HG02588 (cell line): ENCODE measurements at regions not wholly inside any gene's neighbourhood (a gene's known extent, or its start where the extent isn't known, plus 50 kb on each side); places are given as distances from the start of the nearest gene placed in this dataset.

ENCODE experiments used
- ATAC-seq: cut with Tn5 transposase; IDR thresholded peaks from one replicate; pipeline ENCODE4 v1.9.1; 2021; ENCODE audit warnings: mild to moderate bottlenecking, moderate library complexity; ENCODE audit not compliant: unreplicated experiment

GRCh38 chr2:576292-576691 is 100.9 kb downstream of the TMEM18 start:
- no peak for ATAC-seq

- ATAC-seq = no peak
Measured at GRCh38 chr2:575727-576236, 101.4 kb downstream of the TMEM18 start.

- no peak for ATAC-seq
Measured at GRCh38 chr2:575030-575726, 102.0 kb downstream of the TMEM18 start.

GRCh38 chr2:573805-574392 is 103.3 kb downstream of the TMEM18 start:
- no peak for ATAC-seq

GRCh38 chr2:573025-573424 is 104.2 kb downstream of the TMEM18 start:
- ATAC-seq = no peak

GRCh38 chr2:569681-570080 is 107.5 kb downstream of the TMEM18 start:
- no peak for ATAC-seq

GRCh38 chr2:568639-569235 is 108.5 kb downstream of the TMEM18 start:
- ATAC-seq = no peak

GRCh38 chr2:567865-568638 is 109.2 kb downstream of the TMEM18 start:
- ATAC-seq = no peak

- ATAC-seq = no peak
Measured at GRCh38 chr2:567496-567864, 109.7 kb downstream of the TMEM18 start.

- ATAC-seq = no peak
Measured at GRCh38 chr2:566379-567313, 110.6 kb downstream of the TMEM18 start.

- ATAC-seq = no peak
Measured at GRCh38 chr2:564471-565181, 112.6 kb downstream of the TMEM18 start.

- ATAC-seq = no peak
Measured at GRCh38 chr2:563512-563911, 113.7 kb downstream of the TMEM18 start.

- ATAC-seq = no peak
Measured at GRCh38 chr2:562391-563364, 114.5 kb downstream of the TMEM18 start.

GRCh38 chr2:558879-559278 is 118.3 kb downstream of the TMEM18 start:
- ATAC-seq = no peak

- ATAC-seq = no peak
Measured at GRCh38 chr2:558302-558642, 118.9 kb downstream of the TMEM18 start.

GRCh38 chr2:557635-558301 is 119.4 kb downstream of the TMEM18 start:
- ATAC-seq = no peak

GRCh38 chr2:556485-556884 is 120.7 kb downstream of the TMEM18 start:
- no peak for ATAC-seq
